HFFc6 (cell line): ENCODE measurements at regions not wholly inside any gene's neighbourhood (a gene's known extent, or its start where the extent isn't known, plus 50 kb on each side); places are given as distances from the start of the nearest gene placed in this dataset.

Experiments used
- DNase-seq: peaks from one replicate; pipeline ENCODE4 v3.0.0-alpha.2; 2018
- H3K27ac Mint-ChIP-seq: 2 replicates; pipeline ENCODE4 v1.8.0; 2020; ENCODE audit warnings: mild to moderate bottlenecking, mixed read lengths
- H3K27me3 Mint-ChIP-seq: 2 replicates; pipeline ENCODE4 v1.8.0; 2021; ENCODE audit warnings: mild to moderate bottlenecking, moderate library complexity, mixed read lengths; ENCODE audit not compliant: insufficient read depth
- H3K36me3 Mint-ChIP-seq: 2 replicates; pipeline ENCODE4 v1.8.0; 2021; ENCODE audit warnings: low read depth, mixed read lengths
- H3K4me1 Mint-ChIP-seq: 2 replicates; pipeline ENCODE4 v1.8.0; 2020; ENCODE audit warnings: low read depth, mixed read lengths
- H3K4me3 Mint-ChIP-seq: 2 replicates; pipeline ENCODE4 v1.8.0; 2020; ENCODE audit warnings: mild to moderate bottlenecking, moderate library complexity, mixed read lengths
- H3K9me3 Mint-ChIP-seq: 2 replicates; pipeline ENCODE4 v1.8.0; 2020; ENCODE audit warnings: mild to moderate bottlenecking, mixed read lengths
- TF ChIP-seq, protein P1 (sequence below): fragments of 200-600 bp; sonication (generic); IDR thresholded peaks from 2 replicates; pipeline ENCODE4 v1.5.0; 2021; ENCODE audit warnings: antibody characterized with exemption, mild to moderate bottlenecking

DNA sequence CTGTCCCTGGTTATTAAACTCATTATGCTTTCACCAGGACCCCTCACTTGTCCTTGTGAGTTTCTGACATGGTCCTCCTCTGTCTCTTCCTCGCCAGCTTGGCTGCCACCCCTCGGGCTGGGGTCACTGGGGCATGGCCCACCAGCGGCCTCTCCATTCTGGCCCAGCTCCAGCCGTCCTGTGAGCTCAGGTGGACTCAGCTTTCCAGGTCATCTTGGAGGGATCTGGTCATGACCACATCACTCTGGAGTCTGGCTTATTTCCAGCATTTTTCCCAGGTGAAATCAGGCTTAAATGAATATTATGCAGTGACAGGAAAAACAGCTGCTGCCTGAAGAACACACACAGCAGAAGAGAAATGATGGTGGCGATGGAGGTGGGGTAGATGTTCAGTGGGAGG, 224.5 kb downstream of the ADAMTS15 start:
- TF ChIP-seq, protein P1, sequence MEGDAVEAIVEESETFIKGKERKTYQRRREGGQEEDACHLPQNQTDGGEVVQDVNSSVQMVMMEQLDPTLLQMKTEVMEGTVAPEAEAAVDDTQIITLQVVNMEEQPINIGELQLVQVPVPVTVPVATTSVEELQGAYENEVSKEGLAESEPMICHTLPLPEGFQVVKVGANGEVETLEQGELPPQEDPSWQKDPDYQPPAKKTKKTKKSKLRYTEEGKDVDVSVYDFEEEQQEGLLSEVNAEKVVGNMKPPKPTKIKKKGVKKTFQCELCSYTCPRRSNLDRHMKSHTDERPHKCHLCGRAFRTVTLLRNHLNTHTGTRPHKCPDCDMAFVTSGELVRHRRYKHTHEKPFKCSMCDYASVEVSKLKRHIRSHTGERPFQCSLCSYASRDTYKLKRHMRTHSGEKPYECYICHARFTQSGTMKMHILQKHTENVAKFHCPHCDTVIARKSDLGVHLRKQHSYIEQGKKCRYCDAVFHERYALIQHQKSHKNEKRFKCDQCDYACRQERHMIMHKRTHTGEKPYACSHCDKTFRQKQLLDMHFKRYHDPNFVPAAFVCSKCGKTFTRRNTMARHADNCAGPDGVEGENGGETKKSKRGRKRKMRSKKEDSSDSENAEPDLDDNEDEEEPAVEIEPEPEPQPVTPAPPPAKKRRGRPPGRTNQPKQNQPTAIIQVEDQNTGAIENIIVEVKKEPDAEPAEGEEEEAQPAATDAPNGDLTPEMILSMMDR = no peak
- H3K9me3 Mint-ChIP-seq = no peaks in the 10 kb centered on the region; the same call in 1 of the 2 replicates
- DNase-seq = no peak
- H3K4me1 Mint-ChIP-seq = peaks cover 64% of the 10 kb centered on the region
- no peak overlapping the region for H3K4me3 Mint-ChIP-seq
- H3K36me3 Mint-ChIP-seq = no peaks in the 10 kb centered on the region
- peak overlapping the region; percentile 89 for H3K27ac Mint-ChIP-seq
- peaks cover 2% of the 10 kb centered on the region; the same call in 1 of the 2 replicates for H3K27me3 Mint-ChIP-seq

DNA sequence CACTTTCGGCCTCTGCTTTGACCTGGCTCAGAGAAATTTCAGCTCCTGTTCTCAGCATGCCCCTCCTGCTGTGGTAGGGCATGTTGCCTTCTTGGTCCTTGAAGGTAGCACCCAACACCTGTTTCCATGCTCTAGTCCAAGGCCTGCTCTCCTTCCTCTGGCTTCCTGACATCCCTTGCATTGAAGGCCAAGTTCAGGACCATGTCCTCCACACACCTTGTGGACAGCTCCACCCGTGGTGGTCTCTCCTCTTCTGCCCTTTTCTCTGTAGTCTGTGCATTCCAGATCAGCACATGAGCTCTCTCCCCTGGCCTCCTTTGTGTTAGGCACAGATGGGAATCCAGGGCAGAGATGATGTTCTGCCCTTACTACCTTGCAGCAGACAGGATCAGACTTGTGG, 225.3 kb downstream of the ADAMTS15 start:
- Mint-ChIP-seq H3K9me3 (peaks cover 2% of the 10 kb centered on the region), H3K36me3 (peaks cover 4% of the 10 kb centered on the region), H3K27ac (peak overlapping the region; percentile 67; the same call in 1 of the 2 replicates), H3K4me3 (no peak overlapping the region), H3K4me1 (peaks cover 68% of the 10 kb centered on the region), H3K27me3 (peaks cover 2% of the 10 kb centered on the region; the same call in 1 of the 2 replicates)
- TF ChIP-seq, protein P1 = no peak
- no peak for DNase-seq

DNA sequence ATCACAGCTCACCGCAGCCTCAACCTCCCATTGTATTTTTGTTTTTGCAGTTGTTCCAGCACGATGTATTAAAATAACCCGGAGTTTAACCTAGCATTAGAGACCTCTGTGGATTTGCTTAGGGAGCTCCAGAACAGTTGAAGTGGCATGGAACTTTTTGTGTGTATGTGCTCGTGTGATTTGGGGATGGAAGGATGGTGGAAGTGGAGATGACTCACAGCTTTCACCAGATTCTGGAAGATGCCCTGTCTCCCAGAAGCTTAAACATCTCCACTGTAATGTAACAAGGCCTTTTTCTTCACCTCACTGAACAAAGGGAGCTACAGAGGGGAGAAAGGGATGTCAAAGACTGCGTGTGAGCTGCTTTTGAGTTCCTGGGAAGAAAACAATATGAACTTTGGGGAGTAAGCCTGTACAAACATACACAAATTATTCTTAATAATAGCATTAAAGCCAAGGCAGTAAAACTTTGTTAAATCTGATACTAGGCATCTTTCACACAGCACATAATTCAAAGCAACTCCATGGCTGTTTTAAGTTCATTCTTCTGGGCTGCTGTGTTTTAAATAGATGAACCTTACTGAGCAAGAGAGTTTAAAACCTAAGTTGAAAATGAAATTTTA, 226.4 kb downstream of the ADAMTS15 start:
- H3K9me3 Mint-ChIP-seq = peaks cover 13% of the 10 kb centered on the region
- TF ChIP-seq, protein P1 = no peak
- peaks cover 68% of the 10 kb centered on the region for H3K4me1 Mint-ChIP-seq
- no peak for DNase-seq
- H3K36me3 Mint-ChIP-seq = peaks cover 14% of the 10 kb centered on the region
- H3K4me3 Mint-ChIP-seq = no peak overlapping the region
- peak overlapping the region; percentile 87 for H3K27ac Mint-ChIP-seq
- peaks cover 2% of the 10 kb centered on the region; the same call in 1 of the 2 replicates for H3K27me3 Mint-ChIP-seq

DNA sequence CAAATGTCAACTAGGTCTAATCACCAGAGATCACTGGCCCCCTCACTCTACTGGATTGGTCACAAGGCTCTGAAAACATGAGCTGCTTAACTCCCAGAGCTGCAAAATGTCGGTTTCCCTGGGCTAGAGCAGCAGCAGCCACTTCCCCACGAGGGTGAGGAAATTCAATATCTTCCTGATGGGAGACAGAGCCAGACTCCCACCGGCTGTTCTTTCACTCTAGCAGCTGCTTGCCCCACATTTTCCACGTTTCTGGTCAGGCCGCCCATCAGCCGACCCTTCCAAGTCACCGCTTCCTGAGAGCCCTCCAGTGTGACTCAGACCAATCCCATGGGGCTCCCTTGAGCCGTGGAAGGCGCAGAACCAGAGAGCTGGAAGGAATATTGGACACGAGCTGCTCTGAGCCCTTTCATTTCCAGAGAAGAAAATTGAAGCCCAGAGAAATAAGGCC, 227.0 kb downstream of the ADAMTS15 start:
- DNase-seq = peak; percentile 32
- H3K27ac Mint-ChIP-seq = peak overlapping the region; percentile 87

DNA sequence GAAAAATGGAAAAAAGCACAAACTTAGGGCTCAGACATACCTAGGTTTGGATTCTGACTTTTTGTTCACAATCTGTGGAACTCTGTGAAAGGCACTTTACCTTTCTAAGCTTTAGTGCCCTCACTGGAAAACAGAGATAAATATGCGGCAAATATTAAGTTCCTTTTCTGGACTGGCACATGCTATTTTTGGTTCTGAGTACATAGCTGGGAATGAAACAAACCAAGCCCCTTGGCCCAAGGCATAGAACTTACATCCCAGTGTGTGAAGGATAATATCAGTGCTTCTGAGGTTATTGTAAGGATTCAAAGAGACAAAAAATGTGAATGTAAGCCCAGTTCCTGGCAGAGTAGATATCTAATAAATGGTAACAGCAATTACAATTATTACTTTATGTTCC, 227.5 kb downstream of the ADAMTS15 start:
- Mint-ChIP-seq H3K4me3 (peak overlapping the region; percentile 66), H3K36me3 (peaks cover 22% of the 10 kb centered on the region), H3K27me3 (peaks cover 2% of the 10 kb centered on the region; the same call in 1 of the 2 replicates), H3K9me3 (peaks cover 20% of the 10 kb centered on the region), H3K4me1 (peaks cover 68% of the 10 kb centered on the region), H3K27ac (peak overlapping the region; percentile 87)
- TF ChIP-seq, protein P1 = no peak
- DNase-seq = peak; percentile 6

More for the DNA sequence above, 227.0 kb downstream of the ADAMTS15 start:
- H3K9me3 Mint-ChIP-seq = peaks cover 15% of the 10 kb centered on the region
- peaks cover 2% of the 10 kb centered on the region; the same call in 1 of the 2 replicates for H3K27me3 Mint-ChIP-seq
- peaks cover 68% of the 10 kb centered on the region for H3K4me1 Mint-ChIP-seq
- H3K4me3 Mint-ChIP-seq = peak overlapping the region; percentile 66
- peaks cover 17% of the 10 kb centered on the region for H3K36me3 Mint-ChIP-seq
- TF ChIP-seq, protein P1 = no peak
